Muscle of leg (tissue), 3 donors: ENCODE measurements at regions not wholly inside any gene's neighbourhood (a gene's known extent, or its start where the extent isn't known, plus 50 kb on each side); places are given as distances from the start of the nearest gene placed in this dataset.

Experiments used
- DNase-seq: peaks from one replicate; pipeline ENCODE4 v3.0.0; 2013
- H3K27ac ChIP-seq: one replicate; pipeline ENCODE4 v1.5.1; 2013; ENCODE audit warnings: mild to moderate bottlenecking, low read length, control low read depth
- H3K27me3 ChIP-seq: one replicate; pipeline ENCODE4 v1.6.1; 2013; ENCODE audit warnings: low read length; ENCODE audit not compliant: control insufficient read depth, insufficient read depth
- H3K36me3 ChIP-seq: one replicate; pipeline ENCODE4 v1.6.1; 2013; ENCODE audit warnings: low read length; ENCODE audit not compliant: control insufficient read depth, insufficient read depth
- H3K4me1 ChIP-seq: one replicate; pipeline ENCODE4 v1.6.1; 2013; ENCODE audit warnings: low read length; ENCODE audit not compliant: control insufficient read depth, insufficient read depth
- H3K4me3 ChIP-seq: one replicate; pipeline ENCODE4 v1.5.1; 2013; ENCODE audit warnings: low read length, control low read depth
- H3K9me3 ChIP-seq: replicated peaks from 2 replicates; pipeline ENCODE4 v1.6.1; 2013; ENCODE audit warnings: low read depth, low read length; ENCODE audit not compliant: control insufficient read depth
- WGBS: methylation state at CpG from one replicate; pipeline ENCODE4 v1.1.5; 2013; ENCODE audit warnings: missing lambda C conversion rate; ENCODE audit not compliant: insufficient coverage; 5-methylcytosine and 5-hydroxymethylcytosine counted together

GRCh38 chr10:118965096-118965495 is 64.4 kb upstream of the NANOS1 start:
- no peak overlapping the region for H3K4me3 ChIP-seq
- H3K27ac ChIP-seq = no peak overlapping the region
- H3K27me3 ChIP-seq = no peaks in the 10 kb centered on the region
- H3K36me3 ChIP-seq = no peaks in the 10 kb centered on the region
- WGBS = 77% methylated on average over 2 of the region's 2 CpGs
- no peak for DNase-seq
- peaks cover 2% of the 10 kb centered on the region for H3K9me3 ChIP-seq
- peaks cover 42% of the 10 kb centered on the region for H3K4me1 ChIP-seq

- no peaks in the 10 kb centered on the region for H3K36me3 ChIP-seq
- no peak overlapping the region for H3K27ac ChIP-seq
- peaks cover 41% of the 10 kb centered on the region for H3K4me1 ChIP-seq
- peaks cover 2% of the 10 kb centered on the region for H3K9me3 ChIP-seq
- no peak overlapping the region for H3K4me3 ChIP-seq
- WGBS = 18% methylated on average over 4 of the region's 9 CpGs
- H3K27me3 ChIP-seq = no peaks in the 10 kb centered on the region
- DNase-seq = no peak
These were observed 63.9 kb upstream of the NANOS1 start for GRCh38 chr10:118965645-118966044.

GRCh38 chr10:118966076-118966849 is 63.3 kb upstream of the NANOS1 start:
- H3K9me3 ChIP-seq = peaks cover 2% of the 10 kb centered on the region
- DNase-seq = peak; percentile 75
- H3K4me1 ChIP-seq = peaks cover 45% of the 10 kb centered on the region
- peak overlapping the region; percentile 47 for H3K27ac ChIP-seq
- no peaks in the 10 kb centered on the region for H3K27me3 ChIP-seq
- no peaks in the 10 kb centered on the region for H3K36me3 ChIP-seq
- H3K4me3 ChIP-seq = no peak overlapping the region
- 37% methylated on average over 11 of the region's 14 CpGs for WGBS

GRCh38 chr10:118966850-118967125 is 62.7 kb upstream of the NANOS1 start:
- DNase-seq = no peak
- peaks cover 2% of the 10 kb centered on the region for H3K9me3 ChIP-seq
- WGBS = 67% methylated on average over 4 of the region's 4 CpGs
- no peak overlapping the region for H3K4me3 ChIP-seq
- H3K36me3 ChIP-seq = no peaks in the 10 kb centered on the region
- H3K27me3 ChIP-seq = no peaks in the 10 kb centered on the region
- no peak overlapping the region for H3K27ac ChIP-seq
- peaks cover 48% of the 10 kb centered on the region for H3K4me1 ChIP-seq

- H3K27ac ChIP-seq = no peak overlapping the region
- peaks cover 2% of the 10 kb centered on the region for H3K27me3 ChIP-seq
- peaks cover 2% of the 10 kb centered on the region for H3K9me3 ChIP-seq
- peaks cover 52% of the 10 kb centered on the region for H3K4me1 ChIP-seq
- no peaks in the 10 kb centered on the region for H3K36me3 ChIP-seq
- DNase-seq = no peak
- H3K4me3 ChIP-seq = no peak overlapping the region
- WGBS = 71% methylated on average over 2 of the region's 7 CpGs
These were observed 62.4 kb upstream of the NANOS1 start for GRCh38 chr10:118967160-118967559.

- peaks cover 2% of the 10 kb centered on the region for H3K27me3 ChIP-seq
- no peak overlapping the region for H3K27ac ChIP-seq
- H3K9me3 ChIP-seq = peaks cover 2% of the 10 kb centered on the region
- peaks cover 52% of the 10 kb centered on the region for H3K4me1 ChIP-seq
- 36% methylated on average over 4 of the region's 8 CpGs for WGBS
- H3K36me3 ChIP-seq = no peaks in the 10 kb centered on the region
- H3K4me3 ChIP-seq = no peak overlapping the region
- DNase-seq = peak; percentile 54
These were observed 61.5 kb upstream of the NANOS1 start for GRCh38 chr10:118968060-118968459.

GRCh38 chr10:118968482-118968881 is 61.0 kb upstream of the NANOS1 start:
- Histone ChIP-seq H3K27ac (no peak overlapping the region), H3K4me3 (no peak overlapping the region), H3K4me1 (peaks cover 52% of the 10 kb centered on the region), H3K36me3 (no peaks in the 10 kb centered on the region), H3K27me3 (peaks cover 2% of the 10 kb centered on the region), H3K9me3 (peaks cover 2% of the 10 kb centered on the region)
- no peak for DNase-seq
- WGBS = 40% methylated on average over 6 of the region's 11 CpGs

GRCh38 chr10:118969014-118969413 is 60.5 kb upstream of the NANOS1 start:
- Histone ChIP-seq H3K27ac (no peak overlapping the region), H3K36me3 (no peaks in the 10 kb centered on the region), H3K9me3 (peaks cover 8% of the 10 kb centered on the region), H3K27me3 (peaks cover 5% of the 10 kb centered on the region), H3K4me1 (peaks cover 52% of the 10 kb centered on the region), H3K4me3 (no peak overlapping the region)
- DNase-seq = no peak
- 86% methylated on average over 4 of the region's 5 CpGs for WGBS

- Histone ChIP-seq H3K4me1 (peaks cover 48% of the 10 kb centered on the region), H3K9me3 (peaks cover 8% of the 10 kb centered on the region), H3K27me3 (peaks cover 5% of the 10 kb centered on the region), H3K36me3 (no peaks in the 10 kb centered on the region), H3K4me3 (no peak overlapping the region), H3K27ac (peak overlapping the region; percentile 25)
- WGBS = 21% methylated on average over 5 of the region's 5 CpGs
- DNase-seq = peak; percentile 67
These were observed 58.7 kb upstream of the NANOS1 start for GRCh38 chr10:118970770-118971169.

GRCh38 chr10:118971187-118971586 is 58.3 kb upstream of the NANOS1 start:
- WGBS = 48% methylated on average over 4 of the region's 7 CpGs

GRCh38 chr10:118971876-118972275 is 57.6 kb upstream of the NANOS1 start:
- H3K4me3 ChIP-seq = no peak overlapping the region
- H3K27me3 ChIP-seq = peaks cover 5% of the 10 kb centered on the region
- peaks cover 8% of the 10 kb centered on the region for H3K9me3 ChIP-seq
- no CpG with 5 or more reads among the region's 3 CpGs for WGBS
- DNase-seq = no peak
- H3K27ac ChIP-seq = no peak overlapping the region
- peaks cover 37% of the 10 kb centered on the region for H3K4me1 ChIP-seq
- H3K36me3 ChIP-seq = no peaks in the 10 kb centered on the region

More at GRCh38 chr10:118971187-118971586, 58.3 kb upstream of the NANOS1 start:
- Histone ChIP-seq H3K9me3 (peaks cover 8% of the 10 kb centered on the region), H3K36me3 (no peaks in the 10 kb centered on the region), H3K27ac (peak overlapping the region; percentile 25), H3K4me1 (peaks cover 43% of the 10 kb centered on the region), H3K4me3 (no peak overlapping the region), H3K27me3 (peaks cover 5% of the 10 kb centered on the region)
- peak; percentile 43 for DNase-seq
